Activated naive CD8-positive, alpha-beta T cell (primary cell): ENCODE measurements at regions not wholly inside any gene's neighbourhood (a gene's known extent, or its start where the extent isn't known, plus 50 kb on each side); places are given as distances from the start of the nearest gene placed in this dataset.
"Not testable (repeated sequence)": the region's sequence is repeated elsewhere in the genome, so short reads cannot be mapped to it uniquely, and the experiment has no call there.

Experiments used
- H3K27ac Mint-ChIP-seq: one replicate; pipeline ENCODE4 v1.8.0; 2021; ENCODE audit warnings: mixed read lengths
- H3K27me3 Mint-ChIP-seq: one replicate; pipeline ENCODE4 v1.8.0; 2021; ENCODE audit warnings: mixed read lengths
- H3K36me3 Mint-ChIP-seq: one replicate; pipeline ENCODE4 v1.8.0; 2021; ENCODE audit warnings: mixed read lengths
- H3K4me1 Mint-ChIP-seq: one replicate; pipeline ENCODE4 v1.8.0; 2021; ENCODE audit warnings: low read depth, mixed read lengths
- H3K4me3 Mint-ChIP-seq: one replicate; pipeline ENCODE4 v1.8.0; 2021; ENCODE audit warnings: mild to moderate bottlenecking, mixed read lengths
- H3K9me3 Mint-ChIP-seq: one replicate; pipeline ENCODE4 v1.8.0; 2021; ENCODE audit warnings: low read depth, mixed read lengths

DNA sequence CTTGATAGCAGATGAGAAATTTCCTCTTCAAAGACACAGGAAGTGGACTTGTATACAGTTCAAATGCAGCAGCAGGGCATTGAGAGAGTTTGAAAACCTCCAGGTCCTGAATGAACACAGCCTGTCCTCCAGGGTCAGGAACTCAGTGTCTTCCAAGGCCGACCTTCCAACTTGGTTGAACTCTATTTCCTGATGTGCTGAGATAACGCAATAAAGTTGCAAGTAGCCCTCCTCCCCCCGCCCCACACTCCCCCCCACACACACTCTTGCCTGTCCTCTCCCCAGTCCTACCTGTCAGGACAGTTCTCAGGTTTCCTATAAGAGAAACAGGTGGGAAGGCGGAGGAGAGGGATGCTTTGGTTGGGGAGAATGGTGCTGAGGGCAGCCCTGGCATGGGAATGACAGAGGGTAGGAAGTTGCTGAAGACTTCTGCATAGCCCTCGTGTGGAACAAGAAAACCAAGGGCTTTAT, 90.0 kb downstream of the CCDC71L start:
- H3K27me3 Mint-ChIP-seq = peaks cover 4% of the 10 kb centered on the region
- H3K27ac Mint-ChIP-seq = no peak overlapping the region
- H3K36me3 Mint-ChIP-seq = no peaks in the 10 kb centered on the region
- H3K4me3 Mint-ChIP-seq = no peak overlapping the region
- H3K9me3 Mint-ChIP-seq = no peaks in the 10 kb centered on the region
- peaks cover 7% of the 10 kb centered on the region for H3K4me1 Mint-ChIP-seq

GRCh38 chr7:106570146-106570545, 90.8 kb downstream of the CCDC71L start:
- H3K4me3 Mint-ChIP-seq = no peak overlapping the region
- H3K4me1 Mint-ChIP-seq = peaks cover 7% of the 10 kb centered on the region
- no peaks in the 10 kb centered on the region for H3K36me3 Mint-ChIP-seq
- H3K9me3 Mint-ChIP-seq = no peaks in the 10 kb centered on the region
- H3K27me3 Mint-ChIP-seq = peaks cover 4% of the 10 kb centered on the region
- H3K27ac Mint-ChIP-seq = no peak overlapping the region

DNA sequence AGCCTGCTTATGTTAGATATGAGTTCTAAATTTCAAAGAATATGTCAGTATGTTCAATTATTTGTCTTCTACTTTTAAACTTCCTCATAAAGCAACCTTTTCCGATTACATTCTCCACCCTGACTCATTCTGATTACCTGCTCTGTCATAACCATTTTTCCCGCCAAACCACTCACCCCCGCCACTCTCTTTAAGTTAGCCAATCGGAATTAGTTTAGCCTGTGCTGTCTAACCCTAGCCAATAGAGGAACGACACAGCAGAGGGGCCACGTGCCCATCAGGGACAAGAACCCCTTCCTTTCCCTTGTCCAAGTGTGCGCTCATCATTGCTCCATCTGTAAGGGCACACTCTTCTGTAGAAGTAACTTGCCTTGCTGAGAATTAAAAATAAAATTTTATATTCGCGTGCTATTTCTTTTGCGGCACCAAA, 91.4 kb downstream of the CCDC71L start:
- H3K27ac Mint-ChIP-seq = no peak overlapping the region
- H3K9me3 Mint-ChIP-seq = no peaks in the 10 kb centered on the region
- no peaks in the 10 kb centered on the region for H3K36me3 Mint-ChIP-seq
- peaks cover 7% of the 10 kb centered on the region for H3K4me1 Mint-ChIP-seq
- no peak overlapping the region for H3K4me3 Mint-ChIP-seq
- H3K27me3 Mint-ChIP-seq = peaks cover 2% of the 10 kb centered on the region

DNA sequence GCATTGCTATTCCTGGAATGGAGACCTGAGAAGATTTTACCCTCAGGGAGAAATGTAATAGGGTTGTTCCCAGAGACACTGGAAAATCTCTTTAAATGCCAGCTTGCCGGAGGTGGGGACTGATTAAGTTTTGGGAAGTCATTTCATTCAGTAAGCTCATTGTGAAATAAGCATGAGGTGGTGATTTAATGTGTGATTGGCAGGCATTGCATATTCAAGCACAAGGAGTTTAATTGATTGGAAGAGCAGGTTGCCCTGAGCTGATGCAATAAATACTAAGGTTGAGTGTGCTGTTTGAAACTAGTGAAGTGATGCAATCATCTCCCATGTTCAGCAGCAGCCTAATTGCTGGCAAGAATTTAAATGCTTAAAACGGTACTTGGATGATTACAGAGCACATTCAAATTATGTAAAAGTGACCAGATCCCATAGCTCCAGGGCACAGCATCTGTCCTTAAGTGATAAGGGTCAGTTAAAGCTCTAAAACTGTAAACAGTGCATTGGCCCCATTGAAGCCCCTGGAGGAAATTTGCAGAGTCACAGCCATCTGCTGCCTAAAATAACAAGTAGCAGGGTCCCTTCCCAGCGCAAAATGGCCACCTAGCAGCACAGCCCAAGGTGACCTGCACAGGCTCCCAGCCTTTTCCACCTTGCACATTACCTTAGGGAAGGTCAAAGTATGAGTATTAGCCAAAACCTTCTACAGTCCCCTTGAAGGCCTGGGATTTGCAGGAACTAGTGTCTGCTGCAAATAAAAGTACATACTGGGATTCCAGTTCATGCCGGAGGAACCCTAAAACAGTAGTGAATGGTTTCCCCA, 92.1 kb downstream of the CCDC71L start:
- no peaks in the 10 kb centered on the region for H3K9me3 Mint-ChIP-seq
- H3K4me3 Mint-ChIP-seq = no peak overlapping the region
- peaks cover 7% of the 10 kb centered on the region for H3K4me1 Mint-ChIP-seq
- H3K27ac Mint-ChIP-seq = peak overlapping the region; percentile 81
- H3K36me3 Mint-ChIP-seq = no peaks in the 10 kb centered on the region
- peaks cover 4% of the 10 kb centered on the region for H3K27me3 Mint-ChIP-seq

DNA sequence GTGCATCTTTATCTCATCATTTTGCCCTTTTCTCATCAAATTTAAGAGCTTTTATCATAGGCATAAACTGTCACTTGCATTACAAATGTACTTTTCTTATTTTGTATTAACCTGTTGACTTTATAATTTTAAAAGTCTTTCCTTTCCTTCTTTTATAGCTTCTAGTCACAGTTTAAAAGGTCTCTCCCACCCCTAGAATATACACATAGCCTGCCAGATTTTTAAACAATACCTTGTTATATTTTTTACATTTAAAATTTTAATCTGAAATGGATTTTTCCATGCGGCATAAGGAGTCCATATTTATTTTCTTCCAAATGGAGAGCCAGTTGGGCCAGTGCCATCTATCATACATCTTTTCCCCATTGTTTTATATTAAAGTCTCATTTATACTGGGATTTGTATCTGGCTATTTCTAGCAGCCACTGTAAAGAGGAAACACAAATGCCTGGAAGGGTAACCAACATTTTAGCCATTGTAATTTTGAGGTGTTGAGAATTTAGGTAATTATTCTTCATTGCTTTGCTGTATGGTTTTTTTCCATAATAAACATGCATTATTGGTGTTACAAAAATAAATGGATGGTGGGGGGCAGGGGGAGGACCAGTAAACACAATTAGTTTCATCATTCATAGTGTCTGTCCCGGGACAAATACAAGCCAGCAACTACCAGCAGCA, 92.8 kb downstream of the CCDC71L start:
- H3K4me3 Mint-ChIP-seq = no peak overlapping the region
- no peaks in the 10 kb centered on the region for H3K9me3 Mint-ChIP-seq
- peak overlapping the region; percentile 81 for H3K27ac Mint-ChIP-seq
- peaks cover 7% of the 10 kb centered on the region for H3K4me1 Mint-ChIP-seq
- peaks cover 7% of the 10 kb centered on the region for H3K27me3 Mint-ChIP-seq
- H3K36me3 Mint-ChIP-seq = no peaks in the 10 kb centered on the region

GRCh38 chr7:106567204-106568001, 93.6 kb downstream of the CCDC71L start:
- H3K27me3 Mint-ChIP-seq, H3K9me3 Mint-ChIP-seq, H3K36me3 Mint-ChIP-seq, H3K4me3 Mint-ChIP-seq, H3K4me1 Mint-ChIP-seq, H3K27ac Mint-ChIP-seq: not testable (repeated sequence)

GRCh38 chr7:106566672-106567071, 94.3 kb downstream of the CCDC71L start:
- H3K27me3 Mint-ChIP-seq = peaks cover 5% of the 10 kb centered on the region
- H3K4me1 Mint-ChIP-seq = peaks cover 7% of the 10 kb centered on the region
- H3K4me3 Mint-ChIP-seq = no peak overlapping the region
- no peaks in the 10 kb centered on the region for H3K36me3 Mint-ChIP-seq
- H3K27ac Mint-ChIP-seq = no peak overlapping the region
- H3K9me3 Mint-ChIP-seq = no peaks in the 10 kb centered on the region

- H3K9me3 Mint-ChIP-seq = no peaks in the 10 kb centered on the region
- no peak overlapping the region for H3K4me3 Mint-ChIP-seq
- no peak overlapping the region for H3K27ac Mint-ChIP-seq
- H3K27me3 Mint-ChIP-seq = peaks cover 5% of the 10 kb centered on the region
- peaks cover 7% of the 10 kb centered on the region for H3K4me1 Mint-ChIP-seq
- no peaks in the 10 kb centered on the region for H3K36me3 Mint-ChIP-seq
Measured at GRCh38 chr7:106566196-106566595, 94.8 kb downstream of the CCDC71L start.

DNA sequence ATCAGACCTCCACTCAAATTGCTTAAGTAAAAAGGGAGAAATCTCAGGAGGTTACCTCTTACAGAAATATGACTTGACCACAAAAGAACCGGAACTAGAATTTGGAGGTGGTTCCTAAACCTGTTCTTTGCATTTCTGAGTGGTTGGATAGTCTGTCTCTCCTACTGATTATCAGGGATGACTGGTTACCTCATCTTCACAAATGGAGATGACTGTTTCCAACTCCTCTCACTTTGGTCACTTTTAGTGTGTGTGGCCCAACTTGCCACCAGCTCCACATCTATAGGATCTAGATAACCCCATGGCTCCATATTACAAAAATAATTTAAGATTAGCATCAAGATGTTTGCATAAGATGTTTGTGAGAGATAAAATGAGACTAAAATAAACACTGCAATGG, 95.5 kb downstream of the CCDC71L start:
- peaks cover 7% of the 10 kb centered on the region for H3K4me1 Mint-ChIP-seq
- H3K27ac Mint-ChIP-seq = no peak overlapping the region
- H3K27me3 Mint-ChIP-seq = peaks cover 5% of the 10 kb centered on the region
- H3K9me3 Mint-ChIP-seq = no peaks in the 10 kb centered on the region
- H3K4me3 Mint-ChIP-seq = no peak overlapping the region
- no peaks in the 10 kb centered on the region for H3K36me3 Mint-ChIP-seq

- Mint-ChIP-seq H3K9me3 (no peaks in the 10 kb centered on the region), H3K36me3 (no peaks in the 10 kb centered on the region), H3K27ac (no peak overlapping the region), H3K27me3 (peaks cover 5% of the 10 kb centered on the region), H3K4me3 (no peak overlapping the region), H3K4me1 (peaks cover 4% of the 10 kb centered on the region)
Measured at GRCh38 chr7:106563466-106564150, 97.3 kb downstream of the CCDC71L start.

- no peaks in the 10 kb centered on the region for H3K36me3 Mint-ChIP-seq
- no peak overlapping the region for H3K27ac Mint-ChIP-seq
- no peaks in the 10 kb centered on the region for H3K4me1 Mint-ChIP-seq
- no peaks in the 10 kb centered on the region for H3K9me3 Mint-ChIP-seq
- peaks cover 5% of the 10 kb centered on the region for H3K27me3 Mint-ChIP-seq
- H3K4me3 Mint-ChIP-seq = no peak overlapping the region
Measured at GRCh38 chr7:106562711-106563366, 98.1 kb downstream of the CCDC71L start.

DNA sequence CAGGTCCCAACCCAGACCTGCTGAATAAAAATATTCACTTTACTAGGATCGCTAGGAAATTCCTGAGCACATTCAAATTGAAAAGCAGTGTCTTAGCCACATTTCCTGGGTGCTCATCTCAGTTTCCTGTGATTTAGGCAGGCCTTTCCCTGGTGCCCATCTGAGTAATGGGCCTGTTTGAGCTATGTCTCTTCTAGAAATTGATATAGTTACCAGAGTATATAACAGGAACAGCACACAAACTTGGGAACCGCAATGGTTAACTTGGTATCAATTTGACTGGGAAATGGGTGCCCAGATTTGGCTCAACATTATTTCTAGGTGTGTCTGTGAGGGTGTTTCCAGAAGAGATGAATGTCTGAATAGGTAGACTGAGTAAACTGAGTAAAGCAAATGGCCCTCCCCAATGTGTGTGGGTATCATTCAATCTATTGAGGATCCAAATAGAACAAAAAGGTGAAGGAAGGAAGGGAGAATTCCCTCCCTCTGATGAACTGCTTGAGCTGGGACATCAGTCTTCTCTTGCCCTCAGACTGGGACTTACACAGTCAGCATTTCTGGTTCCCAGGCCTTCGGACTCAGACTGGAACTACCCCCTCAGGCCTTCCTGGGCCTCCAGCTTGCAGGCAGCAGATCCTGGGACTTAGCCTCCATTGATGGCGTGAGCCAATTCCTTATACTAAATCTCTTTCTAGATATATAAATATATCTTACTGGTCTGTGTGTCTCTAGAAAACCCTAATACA, 99.1 kb downstream of the CCDC71L start:
- Mint-ChIP-seq H3K36me3 (no peaks in the 10 kb centered on the region), H3K27me3 (peaks cover 5% of the 10 kb centered on the region), H3K9me3 (no peaks in the 10 kb centered on the region), H3K27ac (no peak overlapping the region), H3K4me3 (no peak overlapping the region), H3K4me1 (no peaks in the 10 kb centered on the region)

DNA sequence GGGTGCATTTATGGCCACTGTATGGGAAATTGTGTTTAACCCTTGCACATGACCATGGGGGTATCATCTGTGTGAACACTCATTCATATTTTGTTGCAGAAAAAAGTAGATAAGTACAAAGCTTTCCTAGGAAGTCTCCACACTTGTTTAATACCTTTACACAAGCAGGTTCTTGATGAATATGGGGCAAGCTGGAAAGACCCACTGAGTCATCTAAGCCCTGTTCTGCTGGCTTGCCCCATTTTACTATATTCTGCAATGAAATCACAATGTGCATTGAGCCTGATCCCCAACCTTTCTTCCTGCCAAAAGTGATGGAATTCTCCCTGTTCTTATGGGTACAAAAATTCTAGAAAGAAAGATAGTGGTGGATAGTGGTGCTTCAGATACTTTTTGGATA, 99.8 kb downstream of the CCDC71L start:
- no peak overlapping the region for H3K4me3 Mint-ChIP-seq
- no peak overlapping the region for H3K27ac Mint-ChIP-seq
- no peaks in the 10 kb centered on the region for H3K36me3 Mint-ChIP-seq
- H3K4me1 Mint-ChIP-seq = no peaks in the 10 kb centered on the region
- no peaks in the 10 kb centered on the region for H3K9me3 Mint-ChIP-seq
- H3K27me3 Mint-ChIP-seq = peaks cover 5% of the 10 kb centered on the region

DNA sequence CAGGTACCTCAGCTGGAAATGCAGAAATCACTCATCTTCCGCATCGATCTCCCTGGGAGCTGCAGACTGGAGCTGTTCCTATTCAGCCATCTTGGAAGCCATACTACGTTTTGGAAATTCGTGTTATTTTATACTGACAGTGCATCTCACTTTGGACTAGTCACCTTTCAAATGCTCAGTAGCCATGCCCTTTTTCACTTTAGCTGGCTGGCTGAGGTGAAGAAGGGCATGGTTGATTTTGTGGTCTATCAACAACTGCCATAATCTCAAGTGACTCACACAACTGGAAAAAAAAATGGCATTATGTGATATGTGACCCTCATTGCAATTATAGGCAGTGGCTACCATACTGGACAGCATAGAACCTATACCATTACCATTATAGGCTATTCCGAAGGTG, 100.5 kb downstream of the CCDC71L start:
- no peak overlapping the region for H3K4me3 Mint-ChIP-seq
- H3K27me3 Mint-ChIP-seq = peaks cover 5% of the 10 kb centered on the region

More for the DNA sequence above, 100.5 kb downstream of the CCDC71L start:
- H3K36me3 Mint-ChIP-seq = no peaks in the 10 kb centered on the region
- no peaks in the 10 kb centered on the region for H3K9me3 Mint-ChIP-seq
- no peak overlapping the region for H3K27ac Mint-ChIP-seq
- H3K4me1 Mint-ChIP-seq = no peaks in the 10 kb centered on the region
